ENCODE measurements at regions not wholly inside any gene's neighbourhood (a gene's known extent, or its start where the extent isn't known, plus 50 kb on each side); places are given as distances from the start of the nearest gene placed in this dataset.

DNA sequence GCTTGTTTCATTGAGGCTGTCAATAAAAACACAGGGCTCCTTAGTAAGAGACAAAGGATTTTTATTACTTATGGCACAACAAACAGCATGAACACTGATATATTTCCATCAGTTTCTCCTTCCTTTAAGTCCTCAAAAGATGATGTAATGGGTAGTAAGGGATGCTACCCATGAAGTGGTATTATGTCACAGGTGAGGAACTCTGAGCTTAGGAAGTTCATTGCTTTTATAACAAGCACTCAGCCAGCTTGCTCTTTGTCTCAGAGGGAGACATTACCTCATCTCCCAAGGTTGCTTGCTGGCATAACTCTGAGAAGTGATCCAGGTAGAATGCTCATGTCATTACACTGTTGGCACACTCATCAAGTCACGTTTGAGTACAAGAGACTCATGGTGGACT, 287.0 kb upstream of the OR4E1 start:
- H3K36me3 ChIP-seq (ENCODE audit: control insufficient read depth in 2 of 2, extremely low read depth in 1 of 2, insufficient read depth in 2 of 2, low read length in 2 of 2), result no peaks in the 10 kb centered on the region
- H3K79me2 ChIP-seq (ENCODE audit: control insufficient read depth, insufficient read depth, low read length), result no peaks in the 10 kb centered on the region
- FAIRE-seq (no peak), DNase-seq (ENCODE audit: low read depth, low spot score) (no peak)
- H3K9me1 ChIP-seq (ENCODE audit: control insufficient read depth, extremely low read depth, insufficient read depth, low read length), result no peaks in the 10 kb centered on the region
- H4K20me1 ChIP-seq (ENCODE audit: control insufficient read depth, extremely low read depth, insufficient read depth, low read length), result no peaks in the 10 kb centered on the region
- H3K9me3 ChIP-seq (ENCODE audit: control insufficient read depth, low read depth, low read length), result no peaks in the 10 kb centered on the region
- no peaks in the 10 kb centered on the region for H3K4me1 ChIP-seq (ENCODE audit: control insufficient read depth, extremely low read depth, insufficient read depth, low read length)
- TF ChIP-seq EZH2 (IDR thresholded peaks at IDR 0.05; ENCODE audit: low read length), result no peak
- TF ChIP-seq, protein P1, sequence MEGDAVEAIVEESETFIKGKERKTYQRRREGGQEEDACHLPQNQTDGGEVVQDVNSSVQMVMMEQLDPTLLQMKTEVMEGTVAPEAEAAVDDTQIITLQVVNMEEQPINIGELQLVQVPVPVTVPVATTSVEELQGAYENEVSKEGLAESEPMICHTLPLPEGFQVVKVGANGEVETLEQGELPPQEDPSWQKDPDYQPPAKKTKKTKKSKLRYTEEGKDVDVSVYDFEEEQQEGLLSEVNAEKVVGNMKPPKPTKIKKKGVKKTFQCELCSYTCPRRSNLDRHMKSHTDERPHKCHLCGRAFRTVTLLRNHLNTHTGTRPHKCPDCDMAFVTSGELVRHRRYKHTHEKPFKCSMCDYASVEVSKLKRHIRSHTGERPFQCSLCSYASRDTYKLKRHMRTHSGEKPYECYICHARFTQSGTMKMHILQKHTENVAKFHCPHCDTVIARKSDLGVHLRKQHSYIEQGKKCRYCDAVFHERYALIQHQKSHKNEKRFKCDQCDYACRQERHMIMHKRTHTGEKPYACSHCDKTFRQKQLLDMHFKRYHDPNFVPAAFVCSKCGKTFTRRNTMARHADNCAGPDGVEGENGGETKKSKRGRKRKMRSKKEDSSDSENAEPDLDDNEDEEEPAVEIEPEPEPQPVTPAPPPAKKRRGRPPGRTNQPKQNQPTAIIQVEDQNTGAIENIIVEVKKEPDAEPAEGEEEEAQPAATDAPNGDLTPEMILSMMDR (optimal IDR thresholded peaks at IDR 0.05 in 1 of 3, IDR thresholded peaks at IDR 0.05 in 1 of 3, conservative IDR thresholded peaks at IDR 0.05 in 1 of 3; ENCODE audit: extremely low read depth in 1 of 3, insufficient read depth in 2 of 3, low read length in 3 of 3), result no peak
- H3K27me3 ChIP-seq (ENCODE audit: control insufficient read depth, extremely low read depth, insufficient read depth, low read length), result no peaks in the 10 kb centered on the region
- no peak overlapping the region for H3K9ac ChIP-seq (ENCODE audit: control insufficient read depth, extremely low read depth, insufficient read depth, low read length)
- dilution Hi-C loops (cut with MboI; ENCODE audit: extremely low pct_ligation_motif_present, low sequenced_read_pairs), result no loop called here
- H3K4me3 ChIP-seq (ENCODE audit: control insufficient read depth in 2 of 3, extremely low read depth in 1 of 3, insufficient read depth in 2 of 3, low read depth in 1 of 3, low read length in 3 of 3), result no peak overlapping the region
- no peak overlapping the region for H2AFZ ChIP-seq (ENCODE audit: control insufficient read depth, low read length)
- H3K4me2 ChIP-seq (ENCODE audit: control insufficient read depth, extremely low read depth, insufficient read depth, low read depth, low read length), result no peak overlapping the region
- H3K27ac ChIP-seq (ENCODE audit: control insufficient read depth, insufficient read depth, low read length), result no peak overlapping the region

DNA sequence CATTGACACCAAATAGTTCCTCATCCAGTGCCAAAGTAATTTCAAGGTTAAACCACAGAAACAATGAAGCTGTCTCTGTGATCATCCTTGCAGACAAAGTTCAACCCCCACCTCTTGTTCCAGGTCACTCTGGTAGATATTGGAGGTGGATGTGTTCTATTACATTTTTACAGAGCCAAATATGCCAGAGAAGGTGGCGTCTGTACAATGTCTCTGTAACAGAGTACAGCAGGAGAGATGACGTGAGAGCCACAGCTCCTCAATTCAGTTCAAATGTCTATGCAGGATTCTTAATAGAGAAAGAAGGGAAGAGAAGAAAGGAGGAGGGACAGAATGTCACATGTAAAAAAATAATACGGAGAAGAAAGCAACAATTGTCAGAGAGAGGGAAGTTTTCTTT, 268.3 kb upstream of the OR4E1 start:
- dilution Hi-C loops (cut with MboI; ENCODE audit: extremely low pct_ligation_motif_present, low sequenced_read_pairs), result no loop called here
- H3K4me3 ChIP-seq (ENCODE audit: control insufficient read depth in 2 of 3, extremely low read depth in 1 of 3, insufficient read depth in 2 of 3, low read depth in 1 of 3, low read length in 3 of 3), result no peak overlapping the region
- TF ChIP-seq, protein P1 (optimal IDR thresholded peaks at IDR 0.05 in 1 of 3, IDR thresholded peaks at IDR 0.05 in 1 of 3, conservative IDR thresholded peaks at IDR 0.05 in 1 of 3; ENCODE audit: extremely low read depth in 1 of 3, insufficient read depth in 2 of 3, low read length in 3 of 3), result no peak
- TF ChIP-seq EZH2 (IDR thresholded peaks at IDR 0.05; ENCODE audit: low read length), result no peak

More for the DNA sequence above, 268.3 kb upstream of the OR4E1 start:
- Histone ChIP-seq H3K9ac (ENCODE audit: control insufficient read depth, extremely low read depth, insufficient read depth, low read length) (no peak overlapping the region), H3K36me3 (ENCODE audit: control insufficient read depth in 2 of 2, extremely low read depth in 1 of 2, insufficient read depth in 2 of 2, low read length in 2 of 2) (no peaks in the 10 kb centered on the region), H3K79me2 (ENCODE audit: control insufficient read depth, insufficient read depth, low read length) (no peaks in the 10 kb centered on the region), H3K9me3 (ENCODE audit: control insufficient read depth, low read depth, low read length) (no peaks in the 10 kb centered on the region), H3K27me3 (ENCODE audit: control insufficient read depth, extremely low read depth, insufficient read depth, low read length) (no peaks in the 10 kb centered on the region), H3K27ac (ENCODE audit: control insufficient read depth, insufficient read depth, low read length) (no peak overlapping the region), H3K9me1 (ENCODE audit: control insufficient read depth, extremely low read depth, insufficient read depth, low read length) (no peaks in the 10 kb centered on the region), H2AFZ (ENCODE audit: control insufficient read depth, low read length) (no peak overlapping the region), H3K4me1 (ENCODE audit: control insufficient read depth, extremely low read depth, insufficient read depth, low read length) (no peaks in the 10 kb centered on the region), H4K20me1 (ENCODE audit: control insufficient read depth, extremely low read depth, insufficient read depth, low read length) (no peaks in the 10 kb centered on the region), H3K4me2 (ENCODE audit: control insufficient read depth, extremely low read depth, insufficient read depth, low read depth, low read length) (no peak overlapping the region)
- FAIRE-seq, result no peak
- no peak for DNase-seq (ENCODE audit: low read depth, low spot score)
